ENCODE measurements at regions not wholly inside any gene's neighbourhood (a gene's known extent, or its start where the extent isn't known, plus 50 kb on each side); places are given as distances from the start of the nearest gene placed in this dataset.

DNA sequence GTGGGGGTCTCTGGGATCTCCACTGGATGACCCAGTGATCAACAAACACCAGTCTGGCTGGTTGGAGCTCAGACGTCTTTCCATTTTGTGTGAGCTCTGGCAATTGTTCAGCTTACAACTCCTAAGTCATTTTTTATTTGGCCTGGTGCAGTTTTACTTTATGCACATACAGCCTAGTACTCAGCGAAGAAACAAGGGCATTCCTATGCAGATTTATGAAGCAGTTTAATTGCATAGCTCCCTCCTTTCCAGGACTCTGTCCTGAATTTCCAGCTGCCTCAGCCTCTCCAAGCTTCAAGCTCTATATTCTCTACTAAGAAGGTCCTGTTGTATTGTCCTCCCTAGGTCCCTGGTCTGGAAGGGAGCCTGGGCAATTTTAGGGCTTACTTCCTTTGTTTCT, 145.6 kb upstream of the GALNT17 start:
- no peak for DNase-seq (ENCODE audit: low read depth in 2 of 2)

DNA sequence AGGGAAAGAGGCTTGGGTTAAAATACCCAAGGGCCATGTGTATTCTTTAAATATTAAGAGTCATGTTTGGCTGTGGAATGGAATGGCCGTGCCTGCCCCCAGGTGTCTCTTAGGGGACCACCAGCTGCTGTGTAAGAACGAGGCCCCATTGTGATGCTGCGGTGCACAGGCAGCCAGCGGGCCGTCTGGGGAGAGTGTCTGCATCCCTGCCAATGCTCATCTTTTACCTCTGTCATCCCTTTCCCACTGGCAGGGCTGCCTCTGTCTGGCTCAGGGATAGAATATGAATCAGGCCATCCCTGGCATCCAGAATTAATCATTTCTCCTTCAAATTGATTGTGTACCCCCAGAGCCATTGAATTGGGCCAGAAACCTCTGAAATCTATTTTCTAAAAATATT, 137.8 kb upstream of the GALNT17 start:
- no peak for DNase-seq (ENCODE audit: low read depth in 2 of 2)

DNA sequence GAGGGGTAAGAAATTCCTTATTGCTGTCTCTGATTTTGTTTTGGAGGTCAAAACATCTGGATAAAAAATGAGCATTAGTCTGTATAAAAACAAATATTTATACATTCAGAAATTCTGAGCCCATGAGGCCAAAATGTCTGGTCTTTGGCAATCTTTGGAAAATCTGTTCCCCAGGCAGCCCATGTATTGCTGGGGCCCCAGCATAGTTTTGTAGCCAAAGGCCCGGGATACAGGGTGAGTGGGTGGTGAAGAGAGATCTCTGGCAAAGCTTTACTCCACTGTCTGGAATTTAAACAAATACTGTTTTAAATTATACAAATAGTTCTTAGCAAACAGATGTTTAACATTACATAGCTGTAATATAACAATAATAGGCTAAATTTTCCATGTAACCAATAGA, 134.7 kb upstream of the GALNT17 start:
- no peak for DNase-seq (ENCODE audit: low read depth in 2 of 2)

DNA sequence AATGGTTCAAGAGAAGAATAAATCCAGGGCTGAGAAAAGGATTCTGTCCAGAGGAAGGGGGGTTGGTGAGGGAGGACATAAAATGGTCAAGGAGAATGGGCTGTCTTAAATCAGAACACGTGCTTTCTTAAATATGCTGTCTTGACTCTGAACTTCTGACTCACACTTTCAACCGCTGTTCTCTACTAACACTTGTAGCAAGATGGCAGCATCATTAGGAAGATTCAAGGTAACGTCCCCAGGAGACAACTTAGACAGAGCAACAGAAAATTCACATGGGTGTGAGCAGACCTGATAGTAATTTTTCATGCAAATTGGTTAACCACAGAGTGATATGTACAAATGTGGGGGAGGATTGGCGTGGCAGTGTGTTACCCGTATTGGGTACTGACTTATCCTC, 126.8 kb upstream of the GALNT17 start:
- no peak for DNase-seq (ENCODE audit: low read depth in 2 of 2)

DNA sequence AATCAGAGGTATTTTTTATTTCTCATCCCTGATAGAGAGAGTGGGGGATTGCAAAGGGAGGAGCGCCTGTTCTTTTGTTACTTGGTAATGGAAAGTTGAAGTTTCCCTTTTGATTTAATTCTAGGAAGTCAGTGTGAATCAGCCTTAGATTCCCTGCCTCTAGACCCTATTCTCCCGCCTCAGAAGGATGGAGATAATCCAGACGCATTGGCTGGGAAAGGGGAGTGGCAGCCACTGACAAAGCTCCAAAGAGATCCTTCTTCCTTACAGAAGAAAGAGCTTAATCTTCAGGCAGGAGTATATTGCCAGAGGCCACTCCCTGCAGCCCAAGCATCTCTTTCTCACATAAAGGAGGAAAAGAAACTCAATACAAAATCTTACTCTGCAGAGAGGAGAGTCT, 122.3 kb upstream of the GALNT17 start:
- DNase-seq (ENCODE audit: low read depth in 2 of 2) = no peak

DNA sequence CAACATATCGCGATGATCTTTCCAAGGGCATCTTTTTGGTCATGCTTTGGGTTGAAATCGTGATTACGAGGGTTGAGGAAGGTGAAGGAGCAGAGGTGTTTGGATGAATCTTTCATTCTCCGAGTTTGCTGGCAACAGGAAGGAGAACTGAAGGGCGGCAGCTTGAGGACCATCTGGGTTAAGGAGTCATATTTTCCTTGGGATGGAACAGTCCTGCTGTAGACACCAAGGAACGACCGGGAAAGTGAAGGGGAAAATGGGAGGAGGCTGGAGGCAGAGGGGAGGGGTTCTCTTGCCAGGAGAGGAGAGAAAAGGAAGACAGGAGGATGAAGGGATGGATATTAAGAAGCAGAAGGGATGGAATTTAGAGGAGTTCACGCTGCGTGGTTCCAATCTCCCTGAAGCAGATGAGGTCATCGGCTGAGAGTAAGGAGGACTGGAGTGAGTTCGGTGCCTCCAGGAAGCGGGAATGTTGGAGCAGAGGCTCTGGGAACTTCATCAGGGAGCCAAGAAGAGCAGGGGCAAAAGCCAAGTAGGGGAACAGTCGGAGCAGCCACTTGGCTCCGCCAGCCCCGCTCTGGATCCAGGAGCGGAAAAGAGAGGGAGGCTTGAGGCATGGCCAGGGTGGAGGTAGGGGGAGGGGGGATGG, 116.6 kb upstream of the GALNT17 start:
- no peak for DNase-seq (ENCODE audit: low read depth in 2 of 2)

DNA sequence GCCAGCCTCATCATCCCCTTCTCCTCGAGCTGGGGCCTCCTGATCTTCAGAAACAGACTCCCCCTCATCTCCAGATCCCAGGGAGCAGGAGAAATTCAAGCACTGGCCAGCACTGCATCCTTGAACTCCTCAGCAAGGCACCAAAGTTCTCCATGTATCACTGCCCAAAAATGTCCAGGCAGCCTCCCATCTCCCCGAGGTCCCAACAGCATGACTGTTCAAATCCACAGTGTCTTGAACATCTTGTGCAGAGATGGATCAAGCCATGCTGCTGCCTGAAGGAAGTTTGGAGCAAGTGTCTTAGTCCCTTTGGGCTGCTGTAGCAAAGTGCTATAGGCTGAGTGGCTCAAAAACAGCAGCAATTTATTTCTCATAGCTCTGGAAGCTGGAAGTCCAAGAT, 115.5 kb upstream of the GALNT17 start:
- no peak for DNase-seq (ENCODE audit: low read depth in 2 of 2)

DNA sequence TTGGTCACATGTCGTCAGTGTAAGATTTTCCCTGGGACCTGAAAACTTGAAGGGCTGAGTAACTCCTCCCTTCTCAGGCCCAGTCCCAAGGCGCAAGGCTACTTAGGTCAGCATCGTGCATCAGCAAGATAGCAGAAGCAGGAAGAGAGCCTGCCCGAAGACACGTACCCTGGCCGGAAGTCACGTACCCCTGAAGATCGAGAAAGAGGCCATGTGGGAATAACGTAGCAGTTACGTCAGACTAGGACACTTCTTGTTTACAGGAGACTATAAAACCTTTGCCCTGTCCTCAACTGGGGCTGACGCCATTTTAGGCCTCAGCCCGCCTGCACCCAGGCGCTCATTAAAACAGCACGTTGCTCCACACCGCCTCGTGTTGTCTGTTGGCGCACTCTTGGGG, 114.3 kb upstream of the GALNT17 start:
- DNase-seq (ENCODE audit: low read depth in 2 of 2) = no peak

DNA sequence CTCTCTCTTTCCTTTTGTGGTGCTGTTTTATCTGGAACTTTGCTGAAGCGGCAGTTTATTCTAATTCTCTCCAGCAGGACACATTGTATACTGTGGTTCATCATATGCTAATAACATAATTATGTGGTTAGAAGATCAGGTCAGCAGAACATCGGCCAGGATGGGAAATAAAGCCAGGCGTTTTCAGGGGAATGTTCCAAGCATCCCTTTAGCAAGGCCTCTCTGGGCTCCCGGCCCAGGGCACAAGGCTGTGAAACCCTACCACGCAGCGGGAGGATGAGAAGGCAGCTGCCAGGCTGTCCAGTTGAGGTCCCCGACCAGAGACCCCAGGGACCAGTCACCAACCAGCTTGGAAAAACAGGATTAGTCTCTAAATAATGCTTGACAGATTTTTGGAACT, 112.2 kb upstream of the GALNT17 start:
- DNase-seq (ENCODE audit: low read depth in 2 of 2) = no peak

- DNase-seq (ENCODE audit: low read depth in 2 of 2) = no peak
These were observed 110.8 kb upstream of the GALNT17 start for GRCh38 chr7:71021131-71021530.

GRCh38 chr7:71026680-71027079, 105.3 kb upstream of the GALNT17 start:
- DNase-seq (ENCODE audit: low read depth in 2 of 2) = no peak

DNA sequence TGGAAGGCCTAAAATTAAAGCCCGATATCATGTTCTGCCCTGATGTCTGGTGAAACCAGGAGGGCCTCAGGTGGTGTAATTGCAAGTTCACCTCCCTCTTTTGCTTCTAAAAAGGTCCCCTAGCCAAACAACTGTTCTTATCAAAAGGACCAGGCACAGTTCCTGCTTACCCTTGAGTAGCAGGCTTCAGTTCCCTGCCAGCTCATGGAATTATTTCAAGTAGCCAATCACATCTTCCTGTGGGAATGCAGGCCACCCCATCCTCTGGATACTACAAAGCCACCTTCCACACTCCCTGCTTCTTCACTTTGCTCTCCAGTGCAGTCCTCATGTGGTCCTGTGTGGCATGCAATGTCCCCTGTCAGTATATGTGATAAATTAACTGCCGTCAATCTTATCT, 97.7 kb upstream of the GALNT17 start:
- no peak for DNase-seq (ENCODE audit: low read depth in 2 of 2)

DNA sequence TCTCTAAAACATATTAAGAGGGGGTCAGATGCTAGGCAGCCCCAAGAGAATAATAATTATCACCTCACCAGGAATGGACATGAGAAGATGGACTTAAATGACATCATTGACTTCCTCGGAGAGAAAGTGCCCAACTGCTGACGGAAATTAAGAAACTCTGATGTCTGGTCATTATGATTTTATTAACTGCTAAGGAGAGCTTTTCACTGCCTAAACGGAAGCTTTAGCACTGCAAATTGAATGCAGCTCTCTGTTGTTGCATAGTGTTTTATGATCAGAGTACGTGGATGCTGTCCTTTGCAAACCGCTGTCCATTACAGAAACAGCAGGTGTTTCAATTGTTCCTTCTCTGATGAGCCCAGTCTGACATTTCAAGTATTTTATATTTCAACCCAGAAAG, 89.4 kb upstream of the GALNT17 start:
- DNase-seq (ENCODE audit: low read depth in 2 of 2) = no peak

DNA sequence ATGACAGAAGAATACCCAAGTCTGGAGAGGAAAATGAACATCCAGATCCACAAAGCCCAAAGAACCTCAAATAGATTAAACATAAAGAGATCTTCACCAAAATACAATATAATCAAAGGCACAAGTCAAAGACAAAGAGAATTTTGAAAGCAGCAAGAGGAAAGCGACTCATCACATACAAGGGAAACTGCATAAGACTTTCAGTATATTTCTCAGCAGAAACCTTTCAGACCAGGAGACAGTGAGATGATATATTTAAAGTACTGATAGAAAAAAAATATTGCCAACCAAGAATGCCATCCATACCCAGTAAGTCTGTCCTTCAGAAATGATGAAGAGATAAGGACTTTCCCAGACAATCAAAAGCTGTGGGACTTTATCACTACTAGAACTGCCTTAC, 81.5 kb upstream of the GALNT17 start:
- no peak for DNase-seq (ENCODE audit: low read depth in 2 of 2)

DNA sequence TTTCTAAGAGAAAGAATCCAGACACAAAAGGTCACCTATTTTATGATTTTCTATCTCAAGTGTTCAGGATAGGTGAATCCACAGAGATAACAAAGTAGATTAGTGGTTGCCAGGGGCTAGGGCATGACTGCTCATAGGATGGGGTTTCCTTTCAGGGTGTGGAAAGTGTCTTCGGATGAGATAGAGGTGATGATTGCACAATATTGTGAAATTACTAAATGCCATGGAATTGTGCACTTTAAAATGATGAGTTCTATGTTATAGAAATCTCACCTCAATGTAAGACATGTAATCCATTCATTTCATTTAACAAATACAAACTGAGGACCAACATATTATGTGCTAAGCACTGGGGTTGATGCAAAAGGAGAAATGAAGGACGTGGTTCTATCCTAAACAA, 76.4 kb upstream of the GALNT17 start:
- no peak for DNase-seq (ENCODE audit: low read depth in 2 of 2)

DNA sequence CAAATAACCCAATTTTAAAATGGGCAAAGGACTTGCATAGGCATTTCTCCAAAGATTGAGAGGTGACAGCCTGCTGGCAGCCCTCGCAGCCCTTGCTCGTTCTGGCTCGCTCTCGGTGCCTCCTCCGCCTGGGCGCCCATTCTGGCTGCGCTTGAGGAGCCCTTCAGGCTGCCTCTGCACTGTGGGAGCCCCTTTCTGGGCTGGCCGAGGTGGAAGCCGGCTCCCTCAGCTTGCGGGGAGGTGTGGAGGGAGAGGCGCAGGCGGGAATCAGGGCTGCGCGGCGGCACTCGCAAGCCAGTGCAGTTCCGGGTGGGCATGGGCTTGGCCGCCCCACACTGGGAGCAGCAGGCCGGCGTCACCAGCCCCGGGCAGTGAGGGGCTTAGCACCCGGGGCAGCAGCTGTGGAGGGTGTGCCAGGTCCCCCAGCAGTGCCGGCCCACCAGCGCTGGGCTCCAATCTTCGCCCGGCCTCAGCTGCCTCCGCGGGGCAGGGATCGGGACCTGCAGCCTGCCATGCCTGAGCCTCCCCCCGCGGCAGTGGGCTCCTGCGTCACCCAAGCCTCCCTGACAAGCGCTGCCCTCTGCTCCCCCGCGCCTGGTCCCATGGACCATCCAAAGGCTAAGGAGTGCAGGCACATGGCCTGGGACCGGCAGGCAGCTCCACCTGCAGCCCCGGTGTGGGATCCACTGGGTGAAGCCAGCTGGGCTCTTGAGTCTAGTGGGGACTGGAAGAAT, 54.0 kb upstream of the GALNT17 start:
- no peak for DNase-seq (ENCODE audit: low read depth in 2 of 2)

All from stimulated activated CD8-positive, alpha-beta memory T cell treated with anti-CD3 and anti-CD28 coated beads, Interleukin-2, amount 100 ng/mL, for 48 hours (primary cell).